NOMO-1 (cell line): ENCODE measurements at regions not wholly inside any gene's neighbourhood (a gene's known extent, or its start where the extent isn't known, plus 50 kb on each side); places are given as distances from the start of the nearest gene placed in this dataset.
"Not testable (repeated sequence)": the region's sequence is repeated elsewhere in the genome, so short reads cannot be mapped to it uniquely, and the experiment has no call there.

Source experiments
- DNase-seq, 2 experiments: peaks; one replicate each; lab custom pipeline; 2025; ENCODE audit not compliant: unreplicated experiment in 2 of 2; lab: John Stamatoyannopoulos, UW

- no peak for DNase-seq
Measured at GRCh38 chr9:6160579-6160978, 55.0 kb upstream of the IL33 start.

GRCh38 chr9:6153425-6153824 is 62.2 kb upstream of the IL33 start:
- no peak for DNase-seq

- DNase-seq: no peak
Measured at GRCh38 chr9:6152788-6153187, 62.8 kb upstream of the IL33 start.

- DNase-seq: no peak
Measured at GRCh38 chr9:6150483-6150882, 65.1 kb upstream of the IL33 start.

GRCh38 chr9:6149315-6149714 is 66.3 kb upstream of the IL33 start:
- no peak for DNase-seq

- DNase-seq: no peak
Measured at GRCh38 chr9:6147846-6148245, 67.8 kb upstream of the IL33 start.

- DNase-seq: no peak
Measured at GRCh38 chr9:6144947-6145346, 70.7 kb upstream of the IL33 start.

GRCh38 chr9:6142799-6143454 is 72.7 kb upstream of the IL33 start:
- DNase-seq: no peak

- not testable (repeated sequence) for DNase-seq
Measured at GRCh38 chr9:6135780-6136179, 79.8 kb upstream of the IL33 start.

GRCh38 chr9:6134661-6135180 is 80.9 kb upstream of the IL33 start:
- no peak for DNase-seq

GRCh38 chr9:6133346-6134063 is 82.1 kb upstream of the IL33 start:
- DNase-seq: no peak

GRCh38 chr9:6132650-6133049 is 83.0 kb upstream of the IL33 start:
- no peak for DNase-seq

GRCh38 chr9:6128030-6128429 is 87.6 kb upstream of the IL33 start:
- no peak for DNase-seq

GRCh38 chr9:6126377-6126776 is 89.2 kb upstream of the IL33 start:
- no peak for DNase-seq

- no peak for DNase-seq
Measured at GRCh38 chr9:6123416-6123815, 92.2 kb upstream of the IL33 start.

- DNase-seq: no peak
Measured at GRCh38 chr9:6121707-6122106, 93.9 kb upstream of the IL33 start.

- DNase-seq: no peak
Measured at GRCh38 chr9:6114424-6114823, 99.0 kb upstream of the RANBP6 start.

- DNase-seq: no peak
Measured at GRCh38 chr9:6113819-6114218, 98.4 kb upstream of the RANBP6 start.

GRCh38 chr9:6113312-6113711 is 97.9 kb upstream of the RANBP6 start:
- no peak for DNase-seq

- no peak for DNase-seq
Measured at GRCh38 chr9:6109986-6110385, 94.6 kb upstream of the RANBP6 start.

GRCh38 chr9:6109571-6109970 is 94.1 kb upstream of the RANBP6 start:
- no peak for DNase-seq

- DNase-seq: peak; percentile 0 to 34
Measured at GRCh38 chr9:6106711-6107339, 91.4 kb upstream of the RANBP6 start.
